Sigmoid colon (tissue), 4 donors: ENCODE measurements at regions not wholly inside any gene's neighbourhood (a gene's known extent, or its start where the extent isn't known, plus 50 kb on each side); places are given as distances from the start of the nearest gene placed in this dataset.

ENCODE experiments used
- EP300 ChIP-seq, 4 donors: sonication (generic); formaldehyde crosslinking; IDR thresholded peaks; one replicate each; pipeline ENCODE4 v1.6.1; 2017; ENCODE audit warnings: antibody characterized with exemption in 4 of 4
- POLR2A ChIP-seq, 2 donors: fragments of 450-650 bp; IDR thresholded peaks; one replicate each; pipeline ENCODE4 v1.6.1; 2016; ENCODE audit warnings: antibody characterized with exemption in 2 of 2, mild to moderate bottlenecking in 2 of 2, moderate library complexity in 2 of 2
- POLR2AphosphoS5 ChIP-seq, 4 donors: sonication (generic); formaldehyde crosslinking; IDR thresholded peaks; one replicate each; pipeline ENCODE4 v1.6.1; 2017; ENCODE audit warnings: antibody characterized with exemption in 4 of 4
- TF ChIP-seq, protein P1 (sequence below), 4 experiments: fragments of 450-650 bp in 3 of 4; fragments of 200-600 bp in 1 of 4; IDR thresholded peaks; one replicate each; pipeline ENCODE4 v1.5.1; 2016 to 2019; ENCODE audit warnings: antibody characterized with exemption in 4 of 4, mild to moderate bottlenecking in 3 of 4, moderate library complexity in 2 of 4

DNA sequence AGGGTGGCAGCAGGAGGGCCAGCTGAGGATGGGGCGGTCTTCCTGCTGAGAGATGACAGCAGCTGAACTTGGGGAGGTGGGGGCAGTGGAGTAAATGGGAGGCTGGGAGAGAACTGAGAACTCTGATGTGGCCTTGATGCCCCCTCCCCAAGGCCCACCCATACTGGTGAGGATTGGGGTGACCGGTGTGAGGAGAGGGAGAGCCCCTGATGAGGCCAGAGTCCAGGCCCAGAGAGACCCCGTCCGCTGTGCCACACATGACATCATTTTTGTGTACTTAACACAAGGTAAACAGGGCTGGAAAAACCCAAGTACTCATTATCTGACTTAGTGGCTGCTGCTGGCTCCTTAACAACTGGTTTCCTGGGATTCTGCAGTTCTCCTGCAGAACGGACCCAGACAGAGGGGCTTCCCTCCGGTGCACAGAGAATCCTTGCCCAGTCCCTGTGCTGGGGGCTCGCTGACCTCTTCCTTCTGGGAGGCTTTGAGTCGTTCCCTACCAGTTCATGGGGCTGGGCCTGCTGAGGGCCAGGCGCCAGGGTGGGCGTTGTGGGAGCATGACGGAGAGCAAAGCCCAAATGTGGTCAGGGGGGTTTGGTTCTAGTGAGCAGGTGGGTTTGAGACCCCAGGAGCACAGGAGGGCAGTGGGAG lies 207.6 kb downstream of the RAB11FIP4 start:
- TF ChIP-seq, protein P1, sequence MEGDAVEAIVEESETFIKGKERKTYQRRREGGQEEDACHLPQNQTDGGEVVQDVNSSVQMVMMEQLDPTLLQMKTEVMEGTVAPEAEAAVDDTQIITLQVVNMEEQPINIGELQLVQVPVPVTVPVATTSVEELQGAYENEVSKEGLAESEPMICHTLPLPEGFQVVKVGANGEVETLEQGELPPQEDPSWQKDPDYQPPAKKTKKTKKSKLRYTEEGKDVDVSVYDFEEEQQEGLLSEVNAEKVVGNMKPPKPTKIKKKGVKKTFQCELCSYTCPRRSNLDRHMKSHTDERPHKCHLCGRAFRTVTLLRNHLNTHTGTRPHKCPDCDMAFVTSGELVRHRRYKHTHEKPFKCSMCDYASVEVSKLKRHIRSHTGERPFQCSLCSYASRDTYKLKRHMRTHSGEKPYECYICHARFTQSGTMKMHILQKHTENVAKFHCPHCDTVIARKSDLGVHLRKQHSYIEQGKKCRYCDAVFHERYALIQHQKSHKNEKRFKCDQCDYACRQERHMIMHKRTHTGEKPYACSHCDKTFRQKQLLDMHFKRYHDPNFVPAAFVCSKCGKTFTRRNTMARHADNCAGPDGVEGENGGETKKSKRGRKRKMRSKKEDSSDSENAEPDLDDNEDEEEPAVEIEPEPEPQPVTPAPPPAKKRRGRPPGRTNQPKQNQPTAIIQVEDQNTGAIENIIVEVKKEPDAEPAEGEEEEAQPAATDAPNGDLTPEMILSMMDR (IDR thresholded peaks at IDR 0.05) = no peak
- no peak for TF ChIP-seq EP300 (IDR thresholded peaks at IDR 0.05)
- TF ChIP-seq POLR2AphosphoS5 (IDR thresholded peaks at IDR 0.05) = no peak
- TF ChIP-seq POLR2A (IDR thresholded peaks at IDR 0.05) = no peak
